ENCODE measurements at regions not wholly inside any gene's neighbourhood (a gene's known extent, or its start where the extent isn't known, plus 50 kb on each side); places are given as distances from the start of the nearest gene placed in this dataset.

- DNase-seq = no peak
Measured at GRCh38 chr21:15242906-15243305, 178.1 kb upstream of the NRIP1 start.

GRCh38 chr21:15243406-15243805 lies 178.6 kb upstream of the NRIP1 start:
- no peak for DNase-seq

GRCh38 chr21:15247613-15248012 lies 182.8 kb upstream of the NRIP1 start:
- DNase-seq = no peak

GRCh38 chr21:15249285-15249993 lies 184.6 kb upstream of the NRIP1 start:
- no peak for DNase-seq

GRCh38 chr21:15250384-15250783 lies 185.6 kb upstream of the NRIP1 start:
- no peak for DNase-seq

GRCh38 chr21:15252431-15252830 lies 187.6 kb upstream of the NRIP1 start:
- no peak for DNase-seq

GRCh38 chr21:15254111-15254510 lies 189.3 kb upstream of the NRIP1 start:
- DNase-seq = no peak

GRCh38 chr21:15255261-15255660 lies 190.5 kb upstream of the NRIP1 start:
- DNase-seq = no peak

GRCh38 chr21:15255763-15256162 lies 191.0 kb upstream of the NRIP1 start:
- no peak for DNase-seq

GRCh38 chr21:15256996-15257395 lies 192.2 kb upstream of the NRIP1 start:
- no peak for DNase-seq

- DNase-seq = no peak
Measured at GRCh38 chr21:15257646-15258045, 192.8 kb upstream of the NRIP1 start.

GRCh38 chr21:15259824-15260223 lies 195.0 kb upstream of the NRIP1 start:
- no peak for DNase-seq

- no peak for DNase-seq
Measured at GRCh38 chr21:15260604-15261003, 195.8 kb upstream of the NRIP1 start.

- no peak for DNase-seq
Measured at GRCh38 chr21:15264084-15264665, 199.4 kb upstream of the NRIP1 start.

- no peak for DNase-seq
Measured at GRCh38 chr21:15272171-15272570, 207.4 kb upstream of the NRIP1 start.

GRCh38 chr21:15272591-15272990 lies 207.8 kb upstream of the NRIP1 start:
- no peak for DNase-seq

GRCh38 chr21:15273244-15273643 lies 208.4 kb upstream of the NRIP1 start:
- no peak for DNase-seq

- DNase-seq = no peak
Measured at GRCh38 chr21:15274701-15275485, 210.1 kb upstream of the NRIP1 start.

GRCh38 chr21:15275615-15276235 lies 210.9 kb upstream of the NRIP1 start:
- DNase-seq = no peak

- DNase-seq = no peak
Measured at GRCh38 chr21:15276243-15276642, 211.4 kb upstream of the NRIP1 start.

- DNase-seq = no peak
Measured at GRCh38 chr21:15277466-15277865, 212.7 kb upstream of the NRIP1 start.

GRCh38 chr21:15278279-15278678 lies 213.5 kb upstream of the NRIP1 start:
- no peak for DNase-seq

- DNase-seq = no peak
Measured at GRCh38 chr21:15278851-15279250, 214.1 kb upstream of the NRIP1 start.

GRCh38 chr21:15279482-15279881 lies 214.7 kb upstream of the NRIP1 start:
- no peak for DNase-seq

All from NCI-H1436 (cell line).